OCI-LY3 (cell line): ENCODE measurements at regions not wholly inside any gene's neighbourhood (a gene's known extent, or its start where the extent isn't known, plus 50 kb on each side); places are given as distances from the start of the nearest gene placed in this dataset.
"Not testable (repeated sequence)": the region's sequence is repeated elsewhere in the genome, so short reads cannot be mapped to it uniquely, and the experiment has no call there.

Experiments used
- H2AFZ ChIP-seq: fragments of 200-600, 300-600 bp; shearing (Covaris generic); 2 replicates; pipeline ENCODE4 v1.6.0; 2014; ENCODE audit warnings: antibody characterized with exemption, low read depth, low read length
- H3K27ac ChIP-seq: fragments of 200-600, 300-600 bp; sonication (generic); 2 replicates; pipeline ENCODE4 v1.5.1; 2014; ENCODE audit warnings: mild to moderate bottlenecking, low read length, moderate library complexity, mixed read lengths
- H3K27me3 ChIP-seq: fragments of 200-600, 300-600 bp; sonication (generic); 2 replicates; pipeline ENCODE4 v1.6.1; 2014; ENCODE audit warnings: low read depth, low read length, mixed read lengths
- H3K36me3 ChIP-seq: fragments of 200-600, 300-600 bp; sonication (generic); replicated peaks from 2 replicates; pipeline ENCODE3; 2014; ENCODE audit warnings: low read depth, low read length, mixed read lengths
- H3K4me1 ChIP-seq: fragments of 300-600, 200-600 bp; sonication (generic); 2 replicates; pipeline ENCODE4 v1.6.1; 2014; ENCODE audit warnings: low read length, mixed read lengths
- H3K4me2 ChIP-seq: fragments of 200-600, 300-600 bp; sonication (generic); 2 replicates; pipeline ENCODE4 v1.6.1; 2014; ENCODE audit warnings: low read length, mixed read lengths
- H3K4me3 ChIP-seq: fragments of 300-600, 200-600 bp; sonication (generic); 2 replicates; pipeline ENCODE4 v1.5.1; 2014; ENCODE audit warnings: antibody characterized with exemption, mild to moderate bottlenecking, low read length, moderate library complexity
- H3K79me2 ChIP-seq: fragments of 300-600, 200-600 bp; shearing (Covaris generic); 2 replicates; pipeline ENCODE4 v1.6.1; 2014; ENCODE audit warnings: mild to moderate bottlenecking, low read length, mixed read lengths
- H3K9ac ChIP-seq: fragments of 300-600, 200-600 bp; shearing (Covaris generic); 2 replicates; pipeline ENCODE4 v1.6.0; 2014; ENCODE audit warnings: mild to moderate bottlenecking, low read length, moderate library complexity
- H3K9me3 ChIP-seq: fragments of 200-600, 300-600 bp; shearing (Covaris generic); 2 replicates; pipeline ENCODE4 v1.6.1; 2014; ENCODE audit warnings: low read length, mixed read lengths; ENCODE audit not compliant: insufficient read depth
- H4K20me1 ChIP-seq: fragments of 200-600, 300-600 bp; sonication (generic); 2 replicates; pipeline ENCODE4 v1.6.1; 2016; ENCODE audit warnings: low read length, mixed read lengths; ENCODE audit not compliant: insufficient read depth
- CTCF ChIP-seq: fragments of 200-600, 300-600 bp; sonication (generic); IDR thresholded peaks from 2 replicates; pipeline ENCODE4 v1.5.1; 2014; ENCODE audit warnings: antibody characterized with exemption, low read length, low read depth
- EZH2phosphoT487 ChIP-seq: fragments of 200-600 bp; shearing (Covaris generic); IDR thresholded peaks from 2 replicates; pipeline ENCODE4 v1.6.1; 2018; ENCODE audit warnings: antibody characterized with exemption, mixed run types, low read depth

GRCh38 chr13:55013051-55013450, 1984.4 kb downstream of the OLFM4 start:
- no peaks in the 10 kb centered on the region for H3K4me1 ChIP-seq
- no peak for TF ChIP-seq EZH2phosphoT487
- TF ChIP-seq CTCF = no peak

GRCh38 chr13:55029280-55029679, 2000.7 kb downstream of the OLFM4 start:
- H3K27me3 ChIP-seq = no peaks in the 10 kb centered on the region
- H3K9ac ChIP-seq = no peak overlapping the region
- no peak overlapping the region for H2AFZ ChIP-seq
- no peaks in the 10 kb centered on the region for H4K20me1 ChIP-seq
- H3K4me3 ChIP-seq = no peak overlapping the region
- H3K4me2 ChIP-seq = no peak overlapping the region
- no peaks in the 10 kb centered on the region for H3K36me3 ChIP-seq
- TF ChIP-seq CTCF (no peak), EZH2phosphoT487 (no peak)
- peaks cover 10% of the 10 kb centered on the region; the same call in 1 of the 2 replicates for H3K9me3 ChIP-seq
- H3K4me1 ChIP-seq = no peaks in the 10 kb centered on the region
- H3K79me2 ChIP-seq = no peaks in the 10 kb centered on the region
- H3K27ac ChIP-seq = no peak overlapping the region

More at GRCh38 chr13:55013051-55013450, 1984.4 kb downstream of the OLFM4 start:
- H3K4me2 ChIP-seq = no peak overlapping the region
- H3K9ac ChIP-seq = no peak overlapping the region
- H3K79me2 ChIP-seq = no peaks in the 10 kb centered on the region
- no peak overlapping the region for H3K4me3 ChIP-seq
- no peak overlapping the region for H3K27ac ChIP-seq
- no peaks in the 10 kb centered on the region for H3K27me3 ChIP-seq
- no peaks in the 10 kb centered on the region for H3K9me3 ChIP-seq
- no peaks in the 10 kb centered on the region for H4K20me1 ChIP-seq
- no peak overlapping the region for H2AFZ ChIP-seq
- H3K36me3 ChIP-seq = no peaks in the 10 kb centered on the region

GRCh38 chr13:55038230-55038629, 2009.6 kb downstream of the OLFM4 start:
- Histone ChIP-seq H3K4me1 (no peaks in the 10 kb centered on the region), H3K4me2 (no peak overlapping the region), H3K4me3 (no peak overlapping the region), H3K36me3 (no peaks in the 10 kb centered on the region), H3K27ac (no peak overlapping the region), H4K20me1 (no peaks in the 10 kb centered on the region), H3K9me3 (no peaks in the 10 kb centered on the region), H2AFZ (no peak overlapping the region), H3K79me2 (no peaks in the 10 kb centered on the region), H3K27me3 (no peaks in the 10 kb centered on the region), H3K9ac (no peak overlapping the region)
- TF ChIP-seq CTCF = no peak
- TF ChIP-seq EZH2phosphoT487 = no peak

GRCh38 chr13:55053891-55054550, 2025.4 kb downstream of the OLFM4 start:
- not testable (repeated sequence) for H3K4me3 ChIP-seq, H3K9me3 ChIP-seq, H3K36me3 ChIP-seq, H3K79me2 ChIP-seq, H4K20me1 ChIP-seq, H3K4me2 ChIP-seq, H3K4me1 ChIP-seq, H3K27ac ChIP-seq, H3K9ac ChIP-seq, H3K27me3 ChIP-seq, H2AFZ ChIP-seq

- not testable (repeated sequence) for H3K27me3 ChIP-seq, H3K4me1 ChIP-seq, H3K36me3 ChIP-seq, H3K4me3 ChIP-seq, H2AFZ ChIP-seq, H3K79me2 ChIP-seq, H3K4me2 ChIP-seq, H3K9ac ChIP-seq, H3K9me3 ChIP-seq, H4K20me1 ChIP-seq, H3K27ac ChIP-seq
Observed at GRCh38 chr13:55055666-55056065, 2027.1 kb downstream of the OLFM4 start.
